ENCODE measurements at regions not wholly inside any gene's neighbourhood (a gene's known extent, or its start where the extent isn't known, plus 50 kb on each side); places are given as distances from the start of the nearest gene placed in this dataset.
"Not testable (repeated sequence)": the region's sequence is repeated elsewhere in the genome, so short reads cannot be mapped to it uniquely, and the experiment has no call there.

DNA sequence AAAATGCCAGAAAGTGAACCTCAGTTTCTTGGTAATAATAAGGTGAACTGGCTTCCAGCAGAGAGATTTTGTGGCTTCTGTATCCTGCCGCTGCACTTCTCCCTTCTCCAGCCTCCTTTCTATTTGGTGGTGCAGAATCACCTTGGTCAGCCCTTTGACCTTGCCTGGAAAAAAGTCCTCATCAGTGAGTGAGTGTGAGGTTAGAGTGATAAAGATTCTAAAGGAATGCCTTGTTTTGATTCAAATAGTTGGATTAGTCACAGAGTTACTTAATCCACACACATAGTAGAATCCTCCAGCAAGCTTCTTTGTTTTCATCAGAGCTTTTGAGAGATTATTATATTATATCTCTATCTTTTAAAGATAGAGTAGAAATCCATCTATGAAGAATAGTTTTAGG is 140.9 kb downstream of the KCNRG start:
- no peak for DNase-seq (ENCODE audit: low read depth in 2 of 3, low spot score in 2 of 3)

DNA sequence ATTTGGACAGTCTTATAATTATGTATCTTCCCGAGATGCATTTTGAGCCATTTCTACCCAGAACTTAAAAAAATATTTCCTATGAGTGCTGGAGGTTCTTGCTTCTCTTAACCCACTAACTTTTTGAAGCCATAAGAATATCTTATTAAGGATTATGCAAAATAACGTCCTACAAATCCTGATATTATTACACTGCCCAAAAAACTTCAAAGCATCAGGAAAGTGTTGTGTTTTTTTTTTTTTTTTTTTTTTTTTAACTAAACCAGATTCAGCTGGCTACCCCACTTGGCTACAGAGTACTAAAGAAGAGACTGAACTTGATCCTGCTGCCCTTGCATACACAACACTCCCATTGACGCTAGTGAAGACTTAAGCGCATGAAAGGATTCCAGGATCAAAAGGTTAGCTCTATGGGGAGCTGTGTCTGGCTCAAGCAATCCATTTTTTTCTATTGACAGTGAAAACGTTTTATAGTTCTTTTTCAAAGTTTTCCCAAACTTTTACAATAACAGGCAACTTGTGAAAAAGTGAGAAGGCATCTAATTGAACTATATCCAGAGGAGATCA is 141.4 kb downstream of the KCNRG start:
- DNase-seq (ENCODE audit: low read depth in 2 of 3, low spot score in 2 of 3): no peak

DNA sequence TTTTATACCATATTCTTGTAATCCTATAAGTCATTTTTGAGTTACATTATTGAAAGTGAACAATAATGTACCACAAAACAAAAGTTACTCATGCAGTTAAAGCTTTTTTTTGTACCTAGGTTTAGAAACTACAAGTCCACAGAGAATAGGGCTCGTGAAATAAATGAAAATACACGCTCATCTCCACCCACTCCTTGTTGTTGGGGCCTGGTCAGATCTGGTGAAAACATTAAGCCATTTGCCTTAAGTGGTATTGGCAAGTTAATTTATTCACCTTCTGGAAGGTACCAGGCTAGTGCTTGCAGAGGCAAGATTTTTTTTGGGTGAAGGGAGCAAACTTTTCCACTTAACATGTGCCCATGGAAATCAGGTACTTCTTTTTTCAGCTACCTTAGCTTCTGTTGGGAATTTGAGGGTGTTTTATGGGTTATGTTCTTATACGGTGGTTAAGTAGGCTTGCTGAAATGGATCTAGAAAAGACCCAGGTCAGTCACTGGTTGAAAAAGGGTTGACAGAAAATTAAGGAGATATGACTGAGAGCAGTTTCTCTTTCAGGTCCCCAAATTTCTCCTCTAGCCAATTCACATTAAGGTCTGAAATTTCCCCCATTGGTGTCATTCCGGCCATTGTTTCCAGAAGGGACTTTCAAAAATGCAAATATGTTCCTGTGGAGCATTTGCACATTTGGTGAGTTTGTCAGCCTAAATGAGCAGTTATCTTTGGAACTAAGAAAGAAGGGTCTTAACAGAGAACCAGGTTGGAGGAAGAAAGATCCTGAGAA is 143.3 kb downstream of the KCNRG start:
- DNase-seq (ENCODE audit: low read depth in 2 of 3, low spot score in 2 of 3): no peak

DNA sequence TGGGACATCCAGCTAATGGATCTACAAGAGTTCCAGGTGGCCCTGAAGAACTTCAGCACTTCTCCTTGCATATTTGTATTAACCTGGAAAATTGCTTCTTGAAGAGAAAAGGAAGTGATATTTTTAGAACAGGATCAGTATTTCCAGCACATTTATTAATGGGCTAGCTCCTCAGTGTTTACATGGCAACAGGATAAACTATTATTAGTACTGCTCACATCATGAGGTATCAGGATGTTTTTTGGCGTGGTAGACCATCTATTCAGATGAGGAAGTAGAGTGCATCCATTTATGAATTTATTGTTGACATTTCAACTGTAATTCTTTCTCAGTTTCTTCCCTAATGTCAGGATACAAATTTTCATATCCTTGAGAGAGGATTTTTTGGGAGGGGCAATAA is 144.4 kb downstream of the KCNRG start:
- no peak for DNase-seq (ENCODE audit: low read depth in 2 of 3, low spot score in 2 of 3)

DNA sequence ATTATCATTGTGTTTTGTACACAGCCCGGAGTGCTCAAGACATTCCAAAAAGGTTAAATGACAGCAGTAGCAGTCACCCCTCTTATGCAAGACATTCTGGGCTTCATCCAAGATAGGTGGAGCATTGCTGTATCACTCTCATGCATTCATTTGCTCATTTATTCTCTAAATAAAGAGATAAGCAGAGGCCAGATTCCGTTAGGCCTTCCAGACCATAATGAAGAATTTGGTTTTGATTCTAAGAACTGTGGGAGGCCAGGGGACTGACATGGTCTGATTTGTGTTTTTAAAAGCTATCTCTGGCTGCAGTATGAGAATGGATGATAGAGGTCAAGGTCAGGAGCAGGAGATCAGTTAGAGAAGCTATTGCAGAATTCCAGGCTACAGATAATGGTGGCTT is 145.8 kb downstream of the KCNRG start:
- no peak for DNase-seq (ENCODE audit: low read depth in 2 of 3, low spot score in 2 of 3)

DNA sequence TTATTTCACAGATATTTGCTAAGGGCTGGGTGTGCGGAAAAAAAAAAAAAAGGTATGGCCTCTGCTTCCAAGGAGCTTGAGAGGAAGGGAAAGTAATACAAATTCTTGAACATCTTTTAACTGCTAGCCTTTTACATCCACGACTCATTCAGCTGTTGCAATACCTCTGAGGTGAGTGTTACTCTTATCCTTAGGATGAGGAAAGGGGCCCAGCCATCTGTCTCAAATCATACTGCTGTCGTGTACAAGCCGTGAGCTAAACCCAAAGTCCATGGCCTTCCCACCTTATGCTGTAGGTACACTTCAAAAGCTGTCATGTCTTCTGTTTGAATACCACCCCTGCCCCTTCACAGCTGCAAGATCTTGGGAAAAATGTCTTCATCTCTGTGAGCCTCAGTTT is 146.8 kb downstream of the KCNRG start:
- no peak for DNase-seq (ENCODE audit: low read depth in 2 of 3, low spot score in 2 of 3)

DNA sequence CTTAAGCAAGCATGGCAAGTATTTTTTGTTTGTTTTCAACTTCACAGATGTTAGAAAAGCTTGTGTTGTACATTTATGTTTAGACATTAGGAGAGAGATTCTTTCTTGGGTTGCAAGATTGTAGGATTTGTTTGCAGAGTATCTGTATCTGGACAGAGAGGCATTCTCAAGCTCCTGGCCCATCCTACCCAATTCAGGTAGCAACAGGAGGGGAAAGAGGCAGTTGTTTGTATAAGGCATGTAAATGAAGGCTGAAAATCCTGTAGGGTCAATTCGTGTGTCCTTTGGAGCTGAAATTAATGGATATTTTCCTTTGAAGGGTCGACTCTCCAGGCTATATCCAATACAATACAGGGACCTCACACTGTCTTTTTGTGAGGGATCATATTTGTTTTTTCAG is 147.3 kb downstream of the KCNRG start:
- DNase-seq (ENCODE audit: low read depth in 2 of 3, low spot score in 2 of 3): no peak

DNA sequence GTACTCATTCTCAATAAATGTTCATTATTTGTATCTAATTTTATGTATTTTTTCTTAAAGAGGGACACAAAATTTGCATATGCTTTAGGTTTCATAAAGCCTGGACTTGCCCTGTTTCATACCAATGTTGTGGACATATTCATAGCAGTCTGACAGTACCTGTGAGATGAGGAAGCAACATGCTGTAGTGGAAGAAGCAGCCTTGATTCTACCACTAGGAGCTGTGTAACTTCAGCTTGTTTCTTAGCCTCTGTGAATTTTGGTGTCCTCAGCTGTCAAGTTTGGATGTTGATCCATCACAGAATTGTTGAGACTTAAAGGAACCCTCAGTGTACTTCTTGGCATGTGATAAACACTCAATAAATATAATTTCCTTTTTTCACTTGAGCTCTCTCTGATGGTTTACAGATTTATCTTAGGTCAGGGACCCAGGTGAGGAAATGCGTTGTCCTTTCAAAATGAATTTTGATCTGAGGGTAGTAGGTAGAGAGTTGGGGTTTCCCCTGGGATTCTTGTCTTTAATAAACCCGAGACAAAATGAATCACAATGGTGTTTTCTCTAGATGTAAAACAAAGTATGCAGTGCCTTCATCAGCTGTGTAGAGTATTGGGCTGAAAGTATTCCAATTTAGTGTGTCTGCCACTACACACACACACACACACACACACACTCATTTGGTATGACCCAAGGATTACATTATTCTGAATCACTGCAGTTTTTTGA is 152.1 kb downstream of the KCNRG start:
- DNase-seq (ENCODE audit: low read depth in 2 of 3, low spot score in 2 of 3): no peak

DNA sequence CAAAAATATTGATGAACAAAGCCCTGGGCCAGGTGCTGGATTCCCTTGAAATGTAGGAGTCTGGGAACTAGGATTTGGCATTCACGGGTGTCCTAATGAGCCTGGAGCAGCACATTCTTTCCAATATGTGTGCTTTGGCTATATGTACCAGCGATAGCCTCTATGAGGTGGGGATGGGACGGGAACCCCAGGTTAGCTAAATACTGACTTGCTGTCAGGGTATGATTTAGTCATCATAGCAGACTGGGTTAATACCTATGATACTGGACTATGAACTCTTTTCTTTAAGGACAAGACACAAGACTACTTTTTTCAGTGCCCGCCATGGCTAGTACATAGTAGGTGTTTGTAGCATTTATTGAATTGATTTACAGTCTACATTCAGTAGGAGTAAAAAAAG is 152.7 kb downstream of the KCNRG start:
- no peak for DNase-seq (ENCODE audit: low read depth in 2 of 3, low spot score in 2 of 3)

DNA sequence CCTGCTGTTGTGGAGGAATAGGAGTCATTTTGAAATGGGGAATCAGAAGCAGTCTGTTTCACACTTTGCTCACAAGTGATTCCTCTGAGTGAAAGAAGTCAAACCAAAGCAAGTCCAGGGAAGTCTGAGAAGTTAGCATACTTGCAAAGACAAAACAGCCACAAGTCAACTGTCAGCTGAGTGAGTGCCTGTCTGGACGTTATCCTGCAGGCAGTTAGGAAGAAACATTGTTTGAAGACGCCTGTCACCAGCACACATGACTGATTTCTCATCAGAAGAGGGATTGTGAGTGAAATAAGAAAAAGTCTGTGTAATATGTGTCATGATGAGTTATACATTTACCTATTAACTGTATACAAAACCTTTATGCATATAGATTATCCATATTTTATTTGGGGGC is 153.5 kb downstream of the KCNRG start:
- DNase-seq (ENCODE audit: low read depth in 2 of 3, low spot score in 2 of 3): no peak

DNA sequence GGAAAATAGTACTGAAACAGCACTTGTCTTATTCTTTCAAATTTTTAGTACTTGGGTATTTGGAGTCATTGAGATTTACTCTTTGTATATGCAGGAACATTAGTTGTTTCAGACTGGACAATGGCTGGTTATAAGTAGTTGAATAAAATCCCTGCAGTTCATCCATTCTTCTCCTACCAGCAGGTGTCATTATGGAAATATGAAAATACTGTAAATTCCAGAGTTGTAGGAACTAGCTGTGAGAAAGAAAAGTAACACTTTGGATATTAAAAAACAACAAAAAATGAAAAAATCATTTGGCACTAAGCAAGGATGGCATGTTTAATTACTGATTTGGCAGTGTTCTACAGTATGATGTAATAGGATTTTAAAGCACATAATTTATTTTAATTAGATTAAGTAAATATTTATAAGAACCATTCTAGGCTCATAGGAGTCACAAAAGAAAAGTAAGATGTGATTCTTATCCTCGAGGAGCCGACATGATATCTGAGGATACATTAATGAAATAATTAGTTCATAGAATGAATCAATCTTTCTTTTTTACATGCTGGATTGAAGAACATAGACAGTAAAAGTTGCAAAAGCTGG is 155.3 kb downstream of the KCNRG start:
- no peak for DNase-seq (ENCODE audit: low read depth in 2 of 3, low spot score in 2 of 3)

DNA sequence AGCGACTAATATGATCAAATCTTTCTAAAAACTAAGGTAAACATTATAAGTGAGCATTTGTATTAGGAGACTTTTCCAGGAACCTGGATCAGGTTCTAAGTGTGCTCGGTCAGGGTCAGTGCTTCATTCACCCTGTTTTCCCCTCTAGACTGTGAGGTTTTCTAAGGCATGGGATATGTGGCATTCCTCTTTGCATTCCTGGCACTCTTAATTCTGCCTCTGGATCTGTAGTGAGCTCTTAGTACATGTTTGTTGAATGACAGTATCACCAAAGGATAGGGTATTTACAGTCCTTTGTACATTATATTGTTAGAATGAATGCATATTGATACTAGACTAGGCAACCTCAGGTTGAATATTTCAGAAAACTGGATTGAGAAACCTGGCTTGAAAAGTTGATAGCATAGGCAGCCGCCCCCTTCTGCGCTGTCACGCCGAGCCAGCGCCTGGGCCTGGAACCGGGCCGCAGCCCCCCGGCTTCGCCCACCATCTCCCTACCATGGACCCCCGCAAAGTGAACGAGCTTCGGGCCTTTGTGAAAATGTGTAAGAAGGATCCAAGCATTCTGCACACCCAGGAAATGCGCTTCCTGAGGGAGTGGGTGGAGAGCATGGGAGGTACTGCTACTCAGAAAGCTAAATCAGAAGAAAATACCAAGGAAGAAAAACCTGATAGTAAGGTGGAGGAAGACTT is 156.5 kb downstream of the KCNRG start:
- DNase-seq (ENCODE audit: low read depth in 2 of 3, low spot score in 2 of 3): no peak

DNA sequence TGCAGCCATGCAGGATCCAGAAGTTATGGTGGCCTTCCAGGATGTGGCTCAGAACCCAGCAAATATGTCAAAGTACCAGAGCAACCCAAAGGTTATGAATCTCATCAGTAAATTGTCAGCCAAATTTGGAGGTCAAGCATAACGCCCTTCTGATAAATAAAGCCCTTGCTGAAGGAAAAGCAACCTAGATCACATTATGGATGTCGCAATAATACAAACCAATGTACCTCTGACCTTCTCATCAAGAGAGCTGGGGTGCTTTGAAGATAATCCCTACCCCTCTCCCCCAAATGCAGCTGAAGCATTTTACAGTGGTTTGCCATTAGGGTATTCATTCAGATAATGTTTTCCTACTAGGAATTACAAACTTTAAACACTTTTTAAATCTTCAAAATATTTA is 157.8 kb downstream of the KCNRG start:
- DNase-seq (ENCODE audit: low read depth in 2 of 3, low spot score in 2 of 3): not testable (repeated sequence)

DNA sequence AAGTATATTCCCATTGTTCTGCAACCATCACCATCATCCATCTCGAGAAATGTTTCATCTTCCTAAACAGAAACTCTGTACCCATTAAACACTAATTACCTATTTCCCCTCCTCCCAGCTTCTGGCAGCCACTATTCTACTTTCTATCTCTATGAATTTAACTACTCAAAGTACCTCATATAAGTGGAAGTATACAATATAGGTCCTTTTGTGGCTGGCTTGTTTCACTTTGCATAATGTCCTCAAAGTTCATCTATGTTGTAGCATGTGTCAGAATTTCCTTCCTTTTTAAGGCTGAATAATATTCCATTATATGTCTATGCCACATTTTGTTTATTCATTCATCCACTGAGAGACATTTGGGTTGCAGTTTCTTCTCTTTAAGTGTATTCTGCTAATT is 159.4 kb downstream of the KCNRG start:
- DNase-seq (ENCODE audit: low read depth in 2 of 3, low spot score in 2 of 3): no peak

DNA sequence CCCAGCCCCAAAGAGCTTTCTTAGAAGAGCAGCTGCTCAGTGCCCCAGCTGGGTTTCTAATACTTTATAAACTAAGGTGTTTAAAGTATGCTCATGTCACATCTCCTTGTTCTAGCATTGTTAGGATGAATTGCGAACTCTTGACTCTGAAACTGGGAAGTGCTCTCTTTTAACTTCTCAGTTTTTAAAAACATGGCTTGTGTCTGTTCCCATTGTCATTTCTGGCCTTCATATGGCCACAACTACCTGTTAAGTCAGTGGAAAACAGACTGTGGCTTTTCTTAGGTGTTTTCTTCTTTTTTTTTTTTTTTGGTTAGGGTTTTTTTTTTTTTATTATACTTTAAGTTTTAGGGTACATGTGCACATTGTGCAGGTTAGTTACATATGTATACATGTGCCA is 164.7 kb downstream of the KCNRG start:
- DNase-seq (ENCODE audit: low read depth in 2 of 3, low spot score in 2 of 3): no peak

DNA sequence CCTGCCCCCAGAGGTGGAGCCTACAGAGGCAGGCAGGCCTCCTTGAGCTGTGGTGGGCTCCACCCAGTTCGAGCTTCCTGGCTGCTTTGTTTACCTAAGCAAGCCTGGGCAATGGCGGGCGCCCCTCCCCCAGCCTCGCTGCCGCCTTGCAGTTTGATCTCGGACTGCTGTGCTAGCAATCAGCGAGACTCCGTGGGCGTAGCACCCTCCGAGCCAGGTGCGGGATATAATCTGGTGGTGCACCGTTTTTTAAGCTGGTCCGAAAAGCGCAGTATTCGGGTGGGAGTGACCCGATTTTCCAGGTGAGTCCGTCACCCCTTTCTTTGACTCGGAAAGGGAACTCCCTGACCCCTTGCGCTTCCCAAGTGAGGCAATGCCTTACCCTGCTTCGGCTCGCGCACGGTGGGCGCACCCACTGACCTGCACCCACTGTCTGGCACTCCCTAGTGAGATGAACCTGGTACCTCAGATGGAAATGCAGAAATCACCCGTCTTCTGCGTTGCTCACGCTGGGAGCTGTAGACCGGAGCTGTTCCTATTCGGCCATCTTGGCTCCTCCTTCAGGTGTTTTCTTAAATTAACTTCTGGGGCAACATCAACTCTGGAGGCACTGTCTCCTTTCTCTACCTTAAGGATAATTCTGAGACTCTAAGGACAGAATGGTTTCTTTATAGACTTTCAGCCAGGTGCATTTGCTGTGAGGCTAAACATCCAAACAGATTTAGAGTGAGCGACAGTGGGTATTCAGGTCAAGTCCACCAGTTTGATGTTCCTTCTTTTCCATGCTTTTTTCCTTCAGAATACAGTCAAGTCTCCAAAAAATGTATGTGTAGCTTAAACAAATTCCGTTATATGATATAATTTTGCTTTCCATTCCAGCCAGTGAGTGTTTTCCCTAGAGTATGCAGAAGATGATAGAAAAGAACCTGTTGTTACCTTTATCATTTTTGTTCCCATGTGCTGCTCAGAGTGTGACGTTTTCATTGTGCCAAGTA is 170.8 kb downstream of the KCNRG start:
- not testable (repeated sequence) for DNase-seq (ENCODE audit: low read depth in 2 of 3, low spot score in 2 of 3)

DNA sequence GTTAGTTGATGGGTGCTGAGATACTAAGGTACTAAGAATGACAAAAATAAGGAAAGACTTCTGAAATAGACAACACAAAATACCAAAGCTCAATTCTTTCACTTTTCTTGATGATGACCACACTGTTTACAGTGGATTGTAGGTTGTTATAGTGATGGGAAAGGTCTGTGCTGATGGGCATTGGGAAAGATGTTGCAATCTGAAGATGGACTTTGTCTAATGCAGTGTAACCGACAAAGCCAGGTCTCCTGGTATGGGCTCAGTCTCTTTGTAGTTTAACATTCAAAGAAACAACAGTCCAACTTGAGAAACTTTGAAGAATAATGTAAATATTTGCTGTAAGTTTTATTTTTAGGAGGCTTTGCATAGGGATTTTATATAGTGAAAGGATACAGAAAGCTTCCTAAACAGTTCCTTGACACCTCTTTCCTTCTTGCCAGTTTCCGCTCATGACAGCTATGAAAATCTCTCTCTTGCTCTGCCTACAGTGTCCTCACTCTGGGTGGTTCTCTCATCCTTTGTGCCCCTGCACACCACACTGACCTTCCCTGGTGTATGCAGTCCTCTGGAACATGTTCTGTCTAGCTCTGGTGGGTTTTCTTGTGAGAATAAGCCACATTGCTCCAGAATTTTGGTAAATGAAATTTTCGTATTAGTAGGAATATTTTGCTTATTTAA is 172.2 kb downstream of the KCNRG start:
- DNase-seq (ENCODE audit: low read depth in 2 of 3, low spot score in 2 of 3): no peak

DNA sequence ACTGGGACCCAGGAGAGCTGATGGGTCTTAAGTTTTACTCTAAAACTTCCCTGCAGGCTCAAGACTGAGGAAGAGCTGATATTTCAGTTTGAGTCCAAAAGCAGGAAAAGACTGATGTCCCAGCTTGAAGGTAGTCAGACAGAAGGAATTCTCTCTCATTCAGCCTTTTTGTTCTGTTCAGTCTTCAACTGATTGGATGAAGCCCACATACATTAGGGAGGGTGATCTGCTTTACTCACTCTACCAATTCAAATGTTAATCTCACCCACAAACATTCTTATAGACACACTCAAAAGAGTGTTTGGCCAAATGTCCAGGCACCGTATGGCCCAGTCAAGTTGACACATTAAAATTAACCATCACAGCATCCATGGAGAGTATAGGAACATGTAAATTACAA is 173.5 kb downstream of the KCNRG start:
- no peak for DNase-seq (ENCODE audit: low read depth in 2 of 3, low spot score in 2 of 3)

DNA sequence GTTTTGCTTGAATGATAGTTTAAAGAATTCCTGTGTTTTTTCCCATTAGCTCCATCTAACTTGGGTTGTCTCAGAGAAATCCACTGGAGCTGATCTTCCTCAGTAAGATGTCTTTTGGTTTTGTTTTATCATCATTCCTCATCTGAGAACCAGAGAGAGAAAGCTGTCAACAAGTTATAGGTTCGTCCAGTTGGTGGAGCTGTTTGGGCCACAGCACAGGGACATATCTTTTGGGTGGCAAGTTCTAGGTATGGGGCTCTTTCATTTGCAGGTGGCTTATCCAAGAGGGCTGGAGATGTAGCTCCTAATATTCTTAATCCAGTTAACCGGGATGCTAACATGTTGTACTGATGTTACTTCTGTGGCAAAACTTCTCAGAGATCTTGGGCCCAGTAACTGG is 174.2 kb downstream of the KCNRG start:
- DNase-seq (ENCODE audit: low read depth in 2 of 3, low spot score in 2 of 3): no peak

DNA sequence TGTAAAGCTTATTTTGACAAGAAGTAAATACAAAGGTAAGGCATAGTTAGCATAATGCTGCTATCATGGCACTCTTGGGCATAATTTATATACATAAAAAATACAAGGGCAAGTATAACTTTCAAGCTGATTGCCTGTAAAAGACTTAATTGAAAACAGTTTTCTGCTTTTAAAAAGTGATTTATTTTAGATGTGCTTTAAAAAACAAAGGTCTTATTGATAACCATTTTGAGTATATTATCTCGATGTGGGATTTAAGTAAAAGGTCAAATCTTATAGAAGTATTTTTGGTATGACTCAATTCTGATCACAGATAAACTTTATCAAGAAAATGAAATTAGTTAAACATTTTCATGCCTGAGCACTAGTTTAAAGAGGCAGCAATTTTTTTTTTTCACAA is 175.8 kb downstream of the KCNRG start:
- DNase-seq (ENCODE audit: low read depth in 2 of 3, low spot score in 2 of 3): no peak

All from activated CD8-positive, alpha-beta memory T cell treated with anti-CD3 and anti-CD28 coated beads for 48 hours (primary cell).